ENCODE measurements at regions not wholly inside any gene's neighbourhood (a gene's known extent, or its start where the extent isn't known, plus 50 kb on each side); places are given as distances from the start of the nearest gene placed in this dataset.
A peak's percentile ranks its signal among the peaks of the same experiment; 100 is the strongest.

GRCh38 chr20:57047281-57048026, 219.0 kb downstream of the BMP7 start:
- no peaks in the 10 kb centered on the region for H3K36me3 Mint-ChIP-seq (ENCODE audit: low read depth)
- no peak overlapping the region for H3K4me3 Mint-ChIP-seq
- H3K27ac Mint-ChIP-seq, result peak overlapping the region; percentile 87
- TF ChIP-seq CTCF (IDR thresholded peaks at IDR 0.05), result no peak
- H3K4me1 Mint-ChIP-seq, result peaks cover 29% of the 10 kb centered on the region
- no peaks in the 10 kb centered on the region for H3K9me3 Mint-ChIP-seq
- H3K27me3 Mint-ChIP-seq (ENCODE audit: low read depth, poor library complexity), result peaks cover 9% of the 10 kb centered on the region
- DNase-seq, result no peak

- Mint-ChIP-seq H3K9me3 (peaks cover 4% of the 10 kb centered on the region), H3K27me3 (ENCODE audit: low read depth, poor library complexity) (peaks cover 2% of the 10 kb centered on the region), H3K36me3 (ENCODE audit: low read depth) (no peaks in the 10 kb centered on the region), H3K4me3 (no peak overlapping the region), H3K27ac (peak overlapping the region; percentile 87), H3K4me1 (peaks cover 29% of the 10 kb centered on the region)
- peak; percentile 73 for TF ChIP-seq CTCF (IDR thresholded peaks at IDR 0.05)
- peak; percentile 69 for DNase-seq
Observed at GRCh38 chr20:57048027-57048869, 218.2 kb downstream of the BMP7 start.

GRCh38 chr20:57049296-57049695, 217.1 kb downstream of the BMP7 start:
- no peak for TF ChIP-seq CTCF (IDR thresholded peaks at IDR 0.05)
- Mint-ChIP-seq H3K9me3 (peaks cover 12% of the 10 kb centered on the region), H3K4me1 (peaks cover 29% of the 10 kb centered on the region), H3K4me3 (no peak overlapping the region), H3K27ac (no peak overlapping the region), H3K27me3 (ENCODE audit: low read depth, poor library complexity) (peaks cover 2% of the 10 kb centered on the region), H3K36me3 (ENCODE audit: low read depth) (no peaks in the 10 kb centered on the region)
- no peak for DNase-seq

GRCh38 chr20:57051096-57051495, 215.3 kb downstream of the BMP7 start:
- Mint-ChIP-seq H3K4me1 (peaks cover 29% of the 10 kb centered on the region), H3K4me3 (no peak overlapping the region), H3K36me3 (ENCODE audit: low read depth) (no peaks in the 10 kb centered on the region), H3K9me3 (peaks cover 17% of the 10 kb centered on the region), H3K27me3 (ENCODE audit: low read depth, poor library complexity) (peaks cover 2% of the 10 kb centered on the region), H3K27ac (no peak overlapping the region)
- no peak for DNase-seq
- TF ChIP-seq CTCF (IDR thresholded peaks at IDR 0.05), result no peak

- Mint-ChIP-seq H3K36me3 (ENCODE audit: low read depth) (no peaks in the 10 kb centered on the region), H3K27me3 (ENCODE audit: low read depth, poor library complexity) (peaks cover 2% of the 10 kb centered on the region), H3K4me1 (peaks cover 22% of the 10 kb centered on the region), H3K9me3 (peaks cover 17% of the 10 kb centered on the region), H3K27ac (no peak overlapping the region), H3K4me3 (no peak overlapping the region)
- no peak for TF ChIP-seq CTCF (IDR thresholded peaks at IDR 0.05)
- no peak for DNase-seq
Observed at GRCh38 chr20:57053067-57053466, 213.4 kb downstream of the BMP7 start.

Measured in nephron progenitor cell (in vitro differentiated cells).